ENCODE measurements at regions not wholly inside any gene's neighbourhood (a gene's known extent, or its start where the extent isn't known, plus 50 kb on each side); places are given as distances from the start of the nearest gene placed in this dataset.

- Mint-ChIP-seq H3K4me1 (peaks cover 2% of the 10 kb centered on the region), H3K27me3 (peaks cover 26% of the 10 kb centered on the region), H3K36me3 (ENCODE audit: low read depth) (no peaks in the 10 kb centered on the region), H3K27ac (no peak overlapping the region), H3K4me3 (no peak overlapping the region)
- DNase-seq, result no peak
- no peaks in the 10 kb centered on the region for H3K9me3 ChIP-seq (ENCODE audit: control insufficient read depth, low read length, poor library complexity, severe bottlenecking)
- no peak for ATAC-seq
Measured at GRCh38 chr10:29851241-29851640, 208.1 kb downstream of the JCAD start.

GRCh38 chr10:29850371-29850770 is 209.0 kb downstream of the JCAD start:
- H3K27ac Mint-ChIP-seq, result no peak overlapping the region
- no peak for DNase-seq
- no peaks in the 10 kb centered on the region for H3K9me3 ChIP-seq (ENCODE audit: control insufficient read depth, low read length, poor library complexity, severe bottlenecking)
- H3K36me3 Mint-ChIP-seq (ENCODE audit: low read depth), result no peaks in the 10 kb centered on the region
- peaks cover 2% of the 10 kb centered on the region for H3K4me1 Mint-ChIP-seq
- H3K4me3 Mint-ChIP-seq, result no peak overlapping the region
- no peak for ATAC-seq
- peaks cover 26% of the 10 kb centered on the region for H3K27me3 Mint-ChIP-seq

GRCh38 chr10:29849886-29850285 is 209.5 kb downstream of the JCAD start:
- Mint-ChIP-seq H3K27me3 (peaks cover 26% of the 10 kb centered on the region), H3K4me1 (peaks cover 2% of the 10 kb centered on the region), H3K4me3 (no peak overlapping the region), H3K36me3 (ENCODE audit: low read depth) (no peaks in the 10 kb centered on the region), H3K27ac (no peak overlapping the region)
- H3K9me3 ChIP-seq (ENCODE audit: control insufficient read depth, low read length, poor library complexity, severe bottlenecking), result no peaks in the 10 kb centered on the region
- no peak for DNase-seq
- no peak for ATAC-seq

- no peaks in the 10 kb centered on the region for H3K9me3 ChIP-seq (ENCODE audit: control insufficient read depth, low read length, poor library complexity, severe bottlenecking)
- H3K27ac Mint-ChIP-seq, result no peak overlapping the region
- no peak overlapping the region for H3K4me3 Mint-ChIP-seq
- no peak for DNase-seq
- no peaks in the 10 kb centered on the region for H3K36me3 Mint-ChIP-seq (ENCODE audit: low read depth)
- peaks cover 26% of the 10 kb centered on the region for H3K27me3 Mint-ChIP-seq
- no peak for ATAC-seq
- H3K4me1 Mint-ChIP-seq, result no peaks in the 10 kb centered on the region
Measured at GRCh38 chr10:29849126-29849833, 210.1 kb downstream of the JCAD start.

- Mint-ChIP-seq H3K27ac (no peak overlapping the region), H3K4me1 (peaks cover 5% of the 10 kb centered on the region), H3K4me3 (no peak overlapping the region), H3K36me3 (ENCODE audit: low read depth) (no peaks in the 10 kb centered on the region), H3K27me3 (peaks cover 29% of the 10 kb centered on the region)
- ATAC-seq (no peak), DNase-seq (no peak)
- H3K9me3 ChIP-seq (ENCODE audit: control insufficient read depth, low read length, poor library complexity, severe bottlenecking), result no peaks in the 10 kb centered on the region
Measured at GRCh38 chr10:29846881-29847280, 212.1 kb upstream of the SVIL start.

- H3K4me1 Mint-ChIP-seq, result peaks cover 5% of the 10 kb centered on the region
- no peaks in the 10 kb centered on the region for H3K36me3 Mint-ChIP-seq (ENCODE audit: low read depth)
Measured at GRCh38 chr10:29845166-29845565, 210.4 kb upstream of the SVIL start.

GRCh38 chr10:29843143-29843542 is 208.4 kb upstream of the SVIL start:
- Mint-ChIP-seq H3K4me3 (no peak overlapping the region), H3K4me1 (peaks cover 5% of the 10 kb centered on the region), H3K27me3 (peaks cover 24% of the 10 kb centered on the region), H3K36me3 (ENCODE audit: low read depth) (no peaks in the 10 kb centered on the region), H3K27ac (no peak overlapping the region)
- ATAC-seq (no peak), DNase-seq (no peak)
- no peaks in the 10 kb centered on the region for H3K9me3 ChIP-seq (ENCODE audit: control insufficient read depth, low read length, poor library complexity, severe bottlenecking)

More at GRCh38 chr10:29845166-29845565, 210.4 kb upstream of the SVIL start:
- ATAC-seq (no peak), DNase-seq (no peak)
- peaks cover 25% of the 10 kb centered on the region for H3K27me3 Mint-ChIP-seq
- H3K9me3 ChIP-seq (ENCODE audit: control insufficient read depth, low read length, poor library complexity, severe bottlenecking), result no peaks in the 10 kb centered on the region
- no peak overlapping the region for H3K4me3 Mint-ChIP-seq
- H3K27ac Mint-ChIP-seq, result no peak overlapping the region

GRCh38 chr10:29841724-29842649 is 207.2 kb upstream of the SVIL start:
- Mint-ChIP-seq H3K27ac (no peak overlapping the region), H3K36me3 (ENCODE audit: low read depth) (no peaks in the 10 kb centered on the region), H3K4me3 (no peak overlapping the region), H3K4me1 (peaks cover 5% of the 10 kb centered on the region), H3K27me3 (peaks cover 16% of the 10 kb centered on the region)
- DNase-seq (no peak), ATAC-seq (no peak)
- no peaks in the 10 kb centered on the region for H3K9me3 ChIP-seq (ENCODE audit: control insufficient read depth, low read length, poor library complexity, severe bottlenecking)

GRCh38 chr10:29840516-29841276 is 205.9 kb upstream of the SVIL start:
- ATAC-seq (no peak), DNase-seq (no peak)
- Mint-ChIP-seq H3K27ac (no peak overlapping the region), H3K4me1 (peaks cover 5% of the 10 kb centered on the region), H3K4me3 (no peak overlapping the region), H3K27me3 (peaks cover 15% of the 10 kb centered on the region), H3K36me3 (ENCODE audit: low read depth) (no peaks in the 10 kb centered on the region)
- H3K9me3 ChIP-seq (ENCODE audit: control insufficient read depth, low read length, poor library complexity, severe bottlenecking), result no peaks in the 10 kb centered on the region

GRCh38 chr10:29839826-29840515 is 205.2 kb upstream of the SVIL start:
- Mint-ChIP-seq H3K27me3 (peaks cover 22% of the 10 kb centered on the region), H3K4me3 (no peak overlapping the region), H3K4me1 (peaks cover 5% of the 10 kb centered on the region), H3K36me3 (ENCODE audit: low read depth) (no peaks in the 10 kb centered on the region), H3K27ac (no peak overlapping the region)
- no peak for ATAC-seq
- no peak for DNase-seq
- no peaks in the 10 kb centered on the region for H3K9me3 ChIP-seq (ENCODE audit: control insufficient read depth, low read length, poor library complexity, severe bottlenecking)

- H3K27ac Mint-ChIP-seq, result no peak overlapping the region
- H3K27me3 Mint-ChIP-seq, result peaks cover 25% of the 10 kb centered on the region
- no peaks in the 10 kb centered on the region for H3K9me3 ChIP-seq (ENCODE audit: control insufficient read depth, low read length, poor library complexity, severe bottlenecking)
- no peaks in the 10 kb centered on the region for H3K36me3 Mint-ChIP-seq (ENCODE audit: low read depth)
- no peak for ATAC-seq
- no peak for DNase-seq
- no peak overlapping the region for H3K4me3 Mint-ChIP-seq
- peaks cover 5% of the 10 kb centered on the region for H3K4me1 Mint-ChIP-seq
Measured at GRCh38 chr10:29838539-29838938, 203.8 kb upstream of the SVIL start.

- Mint-ChIP-seq H3K27ac (no peak overlapping the region), H3K4me1 (peaks cover 2% of the 10 kb centered on the region), H3K4me3 (no peak overlapping the region), H3K36me3 (ENCODE audit: low read depth) (no peaks in the 10 kb centered on the region), H3K27me3 (peaks cover 30% of the 10 kb centered on the region)
- DNase-seq (no peak), ATAC-seq (no peak)
- H3K9me3 ChIP-seq (ENCODE audit: control insufficient read depth, low read length, poor library complexity, severe bottlenecking), result no peaks in the 10 kb centered on the region
Measured at GRCh38 chr10:29837586-29837985, 202.8 kb upstream of the SVIL start.

- no peak for ATAC-seq
- H3K27me3 Mint-ChIP-seq, result peaks cover 22% of the 10 kb centered on the region
- H3K36me3 Mint-ChIP-seq (ENCODE audit: low read depth), result peaks cover 2% of the 10 kb centered on the region
- no peak overlapping the region for H3K27ac Mint-ChIP-seq
- H3K4me3 Mint-ChIP-seq, result no peak overlapping the region
- no peak for DNase-seq
- no peaks in the 10 kb centered on the region for H3K9me3 ChIP-seq (ENCODE audit: control insufficient read depth, low read length, poor library complexity, severe bottlenecking)
- H3K4me1 Mint-ChIP-seq, result no peaks in the 10 kb centered on the region
Measured at GRCh38 chr10:29836396-29836795, 201.6 kb upstream of the SVIL start.

Measured in T-helper 17 cell (primary cell).